Astrocyte (in vitro differentiated cells and primary cell): ENCODE measurements at regions not wholly inside any gene's neighbourhood (a gene's known extent, or its start where the extent isn't known, plus 50 kb on each side); places are given as distances from the start of the nearest gene placed in this dataset.
"Not testable (repeated sequence)": the region's sequence is repeated elsewhere in the genome, so short reads cannot be mapped to it uniquely, and the experiment has no call there.

Experiments
- DNase-seq: peaks from one replicate; pipeline ENCODE4 v3.0.0-alpha.2; 2010; ENCODE audit warnings: low read depth
- FAIRE-seq: peaks from 2 replicates; lab custom pipeline; 2011; peaks lifted over from hg19 to GRCh38; lab: Jason Lieb, UNC
- H2AFZ ChIP-seq: 2 replicates; pipeline ENCODE4 v1.6.0; 2012; ENCODE audit warnings: low read depth, low read length, inconsistent platforms
- H3K27ac ChIP-seq: 2 replicates; pipeline ENCODE4 v1.5.1; 2011; ENCODE audit warnings: low read depth, low read length, inconsistent platforms
- H3K27me3 ChIP-seq: 2 replicates; pipeline ENCODE4 v1.6.0; 2011; ENCODE audit warnings: low read length, inconsistent platforms; ENCODE audit not compliant: insufficient read depth
- H3K36me3 ChIP-seq: 2 replicates; pipeline ENCODE4 v1.5.1; 2011; ENCODE audit warnings: low read length, inconsistent platforms; ENCODE audit not compliant: insufficient read depth
- H3K4me1 ChIP-seq: 2 replicates; pipeline ENCODE4 v1.5.1; 2011; ENCODE audit warnings: low read length, inconsistent platforms; ENCODE audit not compliant: insufficient read depth
- H3K4me2 ChIP-seq: 2 replicates; pipeline ENCODE4 v1.6.0; 2012; ENCODE audit warnings: low read length, inconsistent platforms
- H3K4me3 ChIP-seq: 2 replicates; pipeline ENCODE4 v1.5.1; 2011; ENCODE audit warnings: low read depth, mild to moderate bottlenecking, low read length, inconsistent platforms; ENCODE audit not compliant: insufficient read depth
- H3K79me2 ChIP-seq: 2 replicates; pipeline ENCODE4 v1.6.0; 2012; ENCODE audit warnings: mild to moderate bottlenecking, low read length, inconsistent platforms; ENCODE audit not compliant: insufficient read depth
- H3K9ac ChIP-seq: 2 replicates; pipeline ENCODE4 v1.6.0; 2012; ENCODE audit warnings: mild to moderate bottlenecking, low read length, inconsistent platforms
- H3K9me3 ChIP-seq: 2 replicates; pipeline ENCODE4 v1.5.1; 2012; ENCODE audit warnings: low read depth, mild to moderate bottlenecking, low read length, inconsistent platforms; ENCODE audit not compliant: insufficient read depth
- H4K20me1 ChIP-seq: 2 replicates; pipeline ENCODE4 v1.6.0; 2012; ENCODE audit warnings: low read length, inconsistent platforms; ENCODE audit not compliant: insufficient read depth
- H3K27ac Mint-ChIP-seq: one replicate; pipeline ENCODE4 v1.8.0; 2021; ENCODE audit warnings: mild to moderate bottlenecking, mixed read lengths; ENCODE audit not compliant: unreplicated experiment
- H3K27me3 Mint-ChIP-seq: one replicate; pipeline ENCODE4 v1.8.0; 2021; ENCODE audit warnings: low read depth, mixed read lengths; ENCODE audit not compliant: unreplicated experiment
- H3K36me3 Mint-ChIP-seq: one replicate; pipeline ENCODE4 v1.8.0; 2021; ENCODE audit warnings: low read depth, mixed read lengths; ENCODE audit not compliant: unreplicated experiment
- H3K4me1 Mint-ChIP-seq: one replicate; pipeline ENCODE4 v1.8.0; 2021; ENCODE audit warnings: low read depth, mixed read lengths; ENCODE audit not compliant: unreplicated experiment
- H3K4me3 Mint-ChIP-seq: one replicate; pipeline ENCODE4 v1.8.0; 2021; ENCODE audit warnings: mild to moderate bottlenecking, moderate library complexity, mixed read lengths; ENCODE audit not compliant: unreplicated experiment
- H3K9me3 Mint-ChIP-seq: one replicate; pipeline ENCODE4 v1.8.0; 2021; ENCODE audit warnings: mild to moderate bottlenecking, mixed read lengths; ENCODE audit not compliant: unreplicated experiment
- CTCF ChIP-seq: IDR thresholded peaks from 2 replicates; pipeline ENCODE4 v1.5.1; 2011; ENCODE audit warnings: low read depth, mild to moderate bottlenecking, inconsistent platforms, low read length, moderate library complexity; ENCODE audit not compliant: insufficient read depth
- EZH2 ChIP-seq: IDR thresholded peaks from 2 replicates; pipeline ENCODE4 v1.6.1; 2012; ENCODE audit warnings: mild to moderate bottlenecking, low read length, inconsistent platforms; ENCODE audit not compliant: insufficient read depth

- no peak for DNase-seq
- no peaks in the 10 kb centered on the region for H4K20me1 ChIP-seq
- H3K4me3 ChIP-seq = no peak overlapping the region
- no peaks in the 10 kb centered on the region for H3K4me1 ChIP-seq
- no peak for TF ChIP-seq CTCF
- TF ChIP-seq EZH2 = no peak
- H3K79me2 ChIP-seq = no peaks in the 10 kb centered on the region
- no peak overlapping the region for H3K4me2 ChIP-seq
- H3K9me3 ChIP-seq = peaks cover 11% of the 10 kb centered on the region
- no peaks in the 10 kb centered on the region for H3K27me3 ChIP-seq
- H3K27ac ChIP-seq = no peak overlapping the region
- peaks cover 36% of the 10 kb centered on the region for H3K27me3 Mint-ChIP-seq
- H3K4me3 Mint-ChIP-seq = no peak overlapping the region
- H2AFZ ChIP-seq = no peak overlapping the region
- no peaks in the 10 kb centered on the region for H3K36me3 ChIP-seq
- H3K9ac ChIP-seq = no peak overlapping the region
- no peaks in the 10 kb centered on the region for H3K4me1 Mint-ChIP-seq
- H3K27ac Mint-ChIP-seq = peak overlapping the region; percentile 21
- FAIRE-seq = no peak
- no peaks in the 10 kb centered on the region for H3K9me3 Mint-ChIP-seq
- H3K36me3 Mint-ChIP-seq = no peaks in the 10 kb centered on the region
Measured at GRCh38 chr2:2581331-2582159, 250.5 kb upstream of the MYT1L start.

GRCh38 chr2:2580841-2581240 lies 249.8 kb upstream of the MYT1L start:
- FAIRE-seq, H3K4me3 ChIP-seq, H3K4me1 Mint-ChIP-seq, H3K79me2 ChIP-seq, H3K4me1 ChIP-seq, H3K4me2 ChIP-seq, H3K36me3 Mint-ChIP-seq, H3K27ac ChIP-seq, H4K20me1 ChIP-seq, H2AFZ ChIP-seq, H3K4me3 Mint-ChIP-seq, H3K27me3 ChIP-seq, H3K27ac Mint-ChIP-seq, DNase-seq, H3K9me3 Mint-ChIP-seq, H3K9ac ChIP-seq, H3K36me3 ChIP-seq: not testable (repeated sequence)
- peaks cover 11% of the 10 kb centered on the region for H3K9me3 ChIP-seq
- peaks cover 36% of the 10 kb centered on the region for H3K27me3 Mint-ChIP-seq

GRCh38 chr2:2580341-2580740 lies 249.3 kb upstream of the MYT1L start:
- Mint-ChIP-seq H3K27me3 (peaks cover 36% of the 10 kb centered on the region), H3K4me3 (no peak overlapping the region), H3K4me1 (no peaks in the 10 kb centered on the region), H3K9me3 (no peaks in the 10 kb centered on the region), H3K27ac (no peak overlapping the region), H3K36me3 (no peaks in the 10 kb centered on the region)
- Histone ChIP-seq H2AFZ (no peak overlapping the region), H3K27ac (no peak overlapping the region), H3K4me2 (no peak overlapping the region), H3K4me1 (no peaks in the 10 kb centered on the region), H4K20me1 (no peaks in the 10 kb centered on the region), H3K36me3 (no peaks in the 10 kb centered on the region), H3K9ac (no peak overlapping the region), H3K27me3 (no peaks in the 10 kb centered on the region), H3K4me3 (no peak overlapping the region), H3K9me3 (peaks cover 11% of the 10 kb centered on the region), H3K79me2 (no peaks in the 10 kb centered on the region)
- no peak for FAIRE-seq
- DNase-seq = no peak
- no peak for TF ChIP-seq CTCF
- no peak for TF ChIP-seq EZH2
